Activated T-cell treated with anti-CD3 and anti-CD28 coated beads, Interleukin-2, amount 50 U/mL, for 72 hours (primary cell): ENCODE measurements at regions not wholly inside any gene's neighbourhood (a gene's known extent, or its start where the extent isn't known, plus 50 kb on each side); places are given as distances from the start of the nearest gene placed in this dataset.
"Not testable (repeated sequence)": the region's sequence is repeated elsewhere in the genome, so short reads cannot be mapped to it uniquely, and the experiment has no call there.

Experiments used
- ATAC-seq, 2 donors: fragments of 150-1000 bp; cut with Tn5 transposase; replicated peaks in 1 of 2; 2 replicates each; pipeline ENCODE4 v1.10.0; 2021; ENCODE audit warnings: moderate library complexity in 2 of 2, mild to moderate bottlenecking in 1 of 2
- DNase-seq, 2 donors: peaks; one replicate each; pipeline ENCODE4 v3.0.0; 2021 to 2022; ENCODE audit warnings: mixed read lengths in 1 of 2
- H3K27ac Mint-ChIP-seq: one replicate; pipeline ENCODE4 v1.8.0; 2022; ENCODE audit warnings: mild to moderate bottlenecking, moderate library complexity, mixed read lengths
- H3K27me3 Mint-ChIP-seq: one replicate; pipeline ENCODE4 v1.8.0; 2022; ENCODE audit warnings: low read depth, mixed read lengths
- H3K36me3 Mint-ChIP-seq, 2 donors: one replicate each; pipeline ENCODE4 v1.8.0; 2022; ENCODE audit warnings: mixed read lengths in 2 of 2, mild to moderate bottlenecking in 1 of 2; ENCODE audit not compliant: insufficient read depth in 2 of 2
- H3K4me1 Mint-ChIP-seq: one replicate; pipeline ENCODE4 v1.8.0; 2022; ENCODE audit warnings: low read depth, mixed read lengths
- H3K4me3 Mint-ChIP-seq, 2 donors: one replicate each; pipeline ENCODE4 v1.8.0; 2022; ENCODE audit warnings: mild to moderate bottlenecking in 2 of 2, mixed read lengths in 2 of 2, moderate library complexity in 2 of 2
- H3K9me3 Mint-ChIP-seq, 2 donors: one replicate each; pipeline ENCODE4 v1.8.0; 2022; ENCODE audit warnings: mixed read lengths in 2 of 2

DNA sequence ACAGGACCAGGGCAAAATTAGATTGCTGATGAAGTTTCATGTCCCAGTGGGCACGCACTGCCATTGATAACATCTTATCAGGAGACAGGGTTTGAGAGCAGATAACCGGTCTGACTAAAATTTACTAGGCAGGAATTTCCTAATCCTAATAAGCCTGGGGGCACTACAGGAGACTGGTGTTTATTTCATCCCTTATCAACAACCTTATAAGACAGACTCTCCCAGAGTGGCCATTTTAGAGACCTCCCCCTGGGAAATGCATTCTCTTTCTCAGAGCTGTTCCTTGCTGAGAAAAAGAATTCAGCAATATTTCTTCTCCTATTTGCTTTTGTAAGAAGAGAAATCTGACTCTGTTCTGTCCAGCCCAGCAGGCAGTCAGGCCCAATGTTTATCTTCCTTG lies 423.4 kb upstream of the IMPG1 start:
- peaks cover 8 to 16% of the 10 kb centered on the region in 2 donors for H3K9me3 Mint-ChIP-seq
- ATAC-seq, result no peak
- no peak for DNase-seq
- H3K27ac Mint-ChIP-seq, result no peak overlapping the region
- H3K27me3 Mint-ChIP-seq, result no peaks in the 10 kb centered on the region
- no peak overlapping the region for H3K4me3 Mint-ChIP-seq
- H3K36me3 Mint-ChIP-seq, result peaks cover 3 to 4% of the 10 kb centered on the region in 2 donors
- no peaks in the 10 kb centered on the region for H3K4me1 Mint-ChIP-seq

- not testable (repeated sequence) for H3K27me3 Mint-ChIP-seq, H3K36me3 Mint-ChIP-seq, H3K4me1 Mint-ChIP-seq, ATAC-seq, H3K27ac Mint-ChIP-seq, DNase-seq, H3K4me3 Mint-ChIP-seq
- H3K9me3 Mint-ChIP-seq, result peaks cover 11 to 20% of the 10 kb centered on the region in 2 donors
These were observed 418.9 kb upstream of the IMPG1 start for GRCh38 chr6:76491376-76491775.

DNA sequence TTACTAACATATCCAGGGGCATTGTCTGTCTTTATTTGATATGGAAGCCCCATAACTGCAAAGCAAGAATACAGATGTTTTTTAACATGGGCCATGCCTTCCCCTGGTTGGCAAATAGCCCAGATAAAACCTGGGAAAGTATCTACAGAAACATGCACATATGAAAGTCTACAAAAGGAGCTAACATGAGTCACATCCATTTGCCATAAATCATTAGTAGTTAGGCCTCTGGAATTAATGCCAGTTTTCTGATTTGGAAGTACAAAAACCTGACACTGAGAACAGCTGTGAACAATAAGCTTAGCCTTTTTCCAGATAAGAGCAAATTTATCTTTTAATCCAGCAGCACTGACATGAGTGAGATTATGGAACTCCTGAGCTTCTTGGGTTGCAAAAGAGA lies 418.0 kb upstream of the IMPG1 start:
- Mint-ChIP-seq H3K4me1 (no peaks in the 10 kb centered on the region), H3K27ac (no peak overlapping the region), H3K9me3 (peaks cover 8 to 17% of the 10 kb centered on the region in 2 donors), H3K4me3 (no peak overlapping the region), H3K27me3 (no peaks in the 10 kb centered on the region), H3K36me3 (peaks cover 3 to 4% of the 10 kb centered on the region in 2 donors)
- DNase-seq (no peak), ATAC-seq (no peak)

- DNase-seq, result no peak
- no peak overlapping the region for H3K27ac Mint-ChIP-seq
- H3K4me1 Mint-ChIP-seq, result no peaks in the 10 kb centered on the region
- H3K9me3 Mint-ChIP-seq, result peaks cover 8 to 11% of the 10 kb centered on the region in 2 donors
- no peak overlapping the region for H3K4me3 Mint-ChIP-seq
- peaks cover 0 to 2% of the 10 kb centered on the region in 2 donors for H3K36me3 Mint-ChIP-seq
- no peaks in the 10 kb centered on the region for H3K27me3 Mint-ChIP-seq
- no peak for ATAC-seq
These were observed 408.6 kb upstream of the IMPG1 start for GRCh38 chr6:76481101-76481500.

GRCh38 chr6:76472858-76473257 lies 400.4 kb upstream of the IMPG1 start:
- Mint-ChIP-seq H3K36me3 (no peaks in the 10 kb centered on the region), H3K4me3 (no peak overlapping the region), H3K4me1 (no peaks in the 10 kb centered on the region), H3K27ac (no peak overlapping the region), H3K27me3 (no peaks in the 10 kb centered on the region), H3K9me3 (peaks cover 7 to 9% of the 10 kb centered on the region in 2 donors)
- ATAC-seq (no peak), DNase-seq (no peak)

- DNase-seq (no peak), ATAC-seq (no peak)
- Mint-ChIP-seq H3K4me3 (no peak overlapping the region), H3K27me3 (no peaks in the 10 kb centered on the region), H3K4me1 (no peaks in the 10 kb centered on the region), H3K36me3 (no peaks in the 10 kb centered on the region), H3K27ac (no peak overlapping the region), H3K9me3 (peaks cover 5 to 7% of the 10 kb centered on the region in 2 donors)
These were observed 393.8 kb upstream of the IMPG1 start for GRCh38 chr6:76466286-76466685.

DNA sequence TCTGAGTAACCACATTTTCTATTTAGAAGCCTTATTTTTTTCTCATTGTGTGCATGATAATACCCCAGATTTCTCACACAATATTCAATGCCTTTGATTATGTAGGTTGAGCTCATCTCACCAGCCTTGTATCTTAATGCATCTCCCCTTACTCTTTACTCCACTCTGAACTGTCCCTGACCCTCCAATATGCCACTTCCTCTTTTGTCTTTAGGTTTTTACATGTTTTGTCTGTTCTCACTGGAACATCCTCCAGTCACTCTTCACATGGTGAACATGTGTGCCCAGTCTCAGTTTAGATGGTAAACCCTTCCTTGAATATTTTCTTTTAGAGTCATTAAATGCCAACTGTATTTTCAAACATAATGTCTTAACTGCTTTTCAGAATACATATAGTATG lies 392.9 kb upstream of the IMPG1 start:
- peaks cover 5 to 7% of the 10 kb centered on the region in 2 donors for H3K9me3 Mint-ChIP-seq
- H3K27me3 Mint-ChIP-seq, result no peaks in the 10 kb centered on the region
- no peak for DNase-seq
- H3K27ac Mint-ChIP-seq, result no peak overlapping the region
- no peak overlapping the region for H3K4me3 Mint-ChIP-seq
- H3K4me1 Mint-ChIP-seq, result no peaks in the 10 kb centered on the region
- no peaks in the 10 kb centered on the region for H3K36me3 Mint-ChIP-seq
- ATAC-seq, result no peak

- Mint-ChIP-seq H3K4me1 (no peaks in the 10 kb centered on the region), H3K4me3 (no peak overlapping the region), H3K27me3 (no peaks in the 10 kb centered on the region), H3K36me3 (peaks cover 0 to 2% of the 10 kb centered on the region in 2 donors), H3K27ac (no peak overlapping the region), H3K9me3 (peaks cover 2 to 4% of the 10 kb centered on the region in 2 donors)
- ATAC-seq, result no peak
- DNase-seq, result no peak
These were observed 380.8 kb upstream of the IMPG1 start for GRCh38 chr6:76453270-76453669.

GRCh38 chr6:76451926-76452709 lies 379.7 kb upstream of the IMPG1 start:
- H3K36me3 Mint-ChIP-seq, result peaks cover 0 to 2% of the 10 kb centered on the region in 2 donors
- H3K9me3 Mint-ChIP-seq, result peaks cover 5 to 7% of the 10 kb centered on the region in 2 donors
- ATAC-seq, result no peak

DNA sequence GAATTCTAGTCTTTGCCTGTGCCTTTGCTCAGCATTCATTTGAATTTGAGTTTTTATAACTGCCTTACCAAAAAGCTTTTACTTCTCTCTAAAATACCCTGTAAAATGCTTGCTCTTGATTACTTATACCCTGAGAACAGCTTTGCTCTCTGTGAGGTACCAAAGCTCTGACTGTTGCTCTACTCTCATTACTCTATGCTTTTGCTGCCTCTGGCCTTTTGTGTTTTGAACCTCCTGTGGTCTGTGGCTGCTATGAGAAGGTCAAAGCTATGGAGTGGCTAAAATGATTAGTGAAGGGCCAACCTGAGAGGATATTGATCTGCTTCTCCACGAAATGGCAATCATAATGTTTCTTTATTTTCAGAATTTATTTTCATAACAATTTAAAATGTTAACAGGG lies 375.6 kb upstream of the IMPG1 start:
- Mint-ChIP-seq H3K4me3 (no peak overlapping the region), H3K4me1 (no peaks in the 10 kb centered on the region), H3K27ac (no peak overlapping the region), H3K36me3 (peaks cover 0 to 2% of the 10 kb centered on the region in 2 donors), H3K27me3 (no peaks in the 10 kb centered on the region), H3K9me3 (peaks cover 5 to 7% of the 10 kb centered on the region in 2 donors)
- no peak for ATAC-seq
- no peak for DNase-seq

More at GRCh38 chr6:76451926-76452709, 379.7 kb upstream of the IMPG1 start:
- H3K4me3 Mint-ChIP-seq, result no peak overlapping the region
- no peak for DNase-seq
- H3K4me1 Mint-ChIP-seq, result no peaks in the 10 kb centered on the region
- no peaks in the 10 kb centered on the region for H3K27me3 Mint-ChIP-seq
- H3K27ac Mint-ChIP-seq, result no peak overlapping the region

- Mint-ChIP-seq H3K27me3 (no peaks in the 10 kb centered on the region), H3K36me3 (no peaks in the 10 kb centered on the region), H3K27ac (no peak overlapping the region), H3K4me3 (no peak overlapping the region), H3K9me3 (peaks cover 0 to 2% of the 10 kb centered on the region in 2 donors), H3K4me1 (no peaks in the 10 kb centered on the region)
- no peak for ATAC-seq
- DNase-seq, result no peak
These were observed 369.4 kb upstream of the IMPG1 start for GRCh38 chr6:76441875-76442274.

- H3K36me3 Mint-ChIP-seq, result no peaks in the 10 kb centered on the region
- no peaks in the 10 kb centered on the region for H3K4me1 Mint-ChIP-seq
- H3K9me3 Mint-ChIP-seq, result peaks cover 3 to 5% of the 10 kb centered on the region in 2 donors
- H3K27me3 Mint-ChIP-seq, result no peaks in the 10 kb centered on the region
- DNase-seq (no peak), ATAC-seq (no peak)
- H3K27ac Mint-ChIP-seq, result no peak overlapping the region
- no peak overlapping the region for H3K4me3 Mint-ChIP-seq
These were observed 367.3 kb upstream of the IMPG1 start for GRCh38 chr6:76439811-76440210.

GRCh38 chr6:76438768-76439167 lies 366.3 kb upstream of the IMPG1 start:
- ATAC-seq, result no peak
- Mint-ChIP-seq H3K9me3 (peaks cover 6 to 7% of the 10 kb centered on the region in 2 donors), H3K36me3 (no peaks in the 10 kb centered on the region), H3K4me3 (no peak overlapping the region), H3K27ac (no peak overlapping the region), H3K4me1 (no peaks in the 10 kb centered on the region), H3K27me3 (no peaks in the 10 kb centered on the region)
- DNase-seq, result no peak

- Mint-ChIP-seq H3K36me3 (no peaks in the 10 kb centered on the region), H3K27ac (no peak overlapping the region), H3K4me1 (no peaks in the 10 kb centered on the region), H3K4me3 (no peak overlapping the region), H3K27me3 (no peaks in the 10 kb centered on the region), H3K9me3 (peaks cover 6 to 7% of the 10 kb centered on the region in 2 donors)
- no peak for DNase-seq
- ATAC-seq, result no peak
These were observed 362.7 kb upstream of the IMPG1 start for GRCh38 chr6:76435174-76435573.
